A673 (cell line): ENCODE measurements at regions not wholly inside any gene's neighbourhood (a gene's known extent, or its start where the extent isn't known, plus 50 kb on each side); places are given as distances from the start of the nearest gene placed in this dataset.

Experiments used
- BruUV-seq: library from RNA; stranded (reverse); fragments of 400-500 nt; replicated peaks from 2 replicates; lab custom pipeline; 2021; lab: Mats Ljungman, UMichigan
- CTCF ChIA-PET: fragments of 300-600 bp; sonication (Branson Sonifier 250); formaldehyde crosslinking; loops from one replicate; lab custom pipeline; 2022; ENCODE audit warnings: antibody characterized with exemption; lab: Charles Lee
- POLR2A ChIA-PET: fragments of 300-600 bp; sonication (Branson Sonifier 250); formaldehyde crosslinking; loops from one replicate; lab custom pipeline; 2022; ENCODE audit warnings: antibody characterized with exemption; ENCODE audit not compliant: low non-redundant PET; lab: Charles Lee
- DNase-seq: peaks from one replicate; pipeline ENCODE4 v3.0.0-alpha.2; 2015; ENCODE audit warnings: low spot score
- H3K27ac ChIP-seq: fragments of 200-600 bp; sonication (generic); 2 replicates; pipeline ENCODE4 v1.5.1; 2016; ENCODE audit warnings: mixed run types, low read depth, mild to moderate bottlenecking, mixed read lengths, antibody characterized with exemption, low read length; ENCODE audit not compliant: poor library complexity, severe bottlenecking
- H3K27me3 ChIP-seq: fragments of 200-600 bp; sonication (generic); replicated peaks from 2 replicates; pipeline ENCODE4 v1.6.1; 2017; ENCODE audit warnings: mixed run types, low read depth, mild to moderate bottlenecking, mixed read lengths, antibody characterized with exemption, low read length; ENCODE audit not compliant: insufficient read depth, poor library complexity
- H3K36me3 ChIP-seq: fragments of 200-600 bp; sonication (generic); 2 replicates; pipeline ENCODE4 v1.6.1; 2016; ENCODE audit warnings: mixed run types, mild to moderate bottlenecking, mixed read lengths, antibody characterized with exemption, low read length; ENCODE audit not compliant: insufficient read depth, poor library complexity, severe bottlenecking
- H3K4me1 ChIP-seq: fragments of 200-600 bp; sonication (generic); 2 replicates; pipeline ENCODE4 v1.6.1; 2017; ENCODE audit warnings: mixed run types, mild to moderate bottlenecking, mixed read lengths, antibody characterized with exemption, low read length; ENCODE audit not compliant: insufficient read depth, poor library complexity, severe bottlenecking
- H3K4me3 ChIP-seq: fragments of 200-600 bp; sonication (generic); 2 replicates; pipeline ENCODE4 v1.5.1; 2016; ENCODE audit warnings: low read depth, mixed run types, mild to moderate bottlenecking, mixed read lengths, low read length; ENCODE audit not compliant: poor library complexity, severe bottlenecking
- H3K9me3 ChIP-seq: fragments of 200-600 bp; sonication (generic); 2 replicates; pipeline ENCODE4 v1.6.1; 2016; ENCODE audit warnings: mixed run types, low read depth, mild to moderate bottlenecking, mixed read lengths, antibody characterized with exemption, low read length; ENCODE audit not compliant: poor library complexity, severe bottlenecking
- EZH2 ChIP-seq: fragments of 200-600 bp; sonication (generic); IDR thresholded peaks from 2 replicates; pipeline ENCODE4 v1.6.1; 2017; ENCODE audit warnings: borderline replicate concordance, low read depth, mild to moderate bottlenecking, mixed read lengths, antibody characterized with exemption, low read length; ENCODE audit not compliant: poor library complexity, severe bottlenecking
- intact Hi-C: fragments of 100-400 bp; cut with micrococcal nuclease; formaldehyde crosslinking; loops from one replicate; pipeline ENCODE4 v1.10.0; 2022; ENCODE audit not compliant: unreplicated experiment
- TF ChIP-seq, protein P1 (sequence below): fragments of 300-800, 200-600 bp; sonication (generic); conservative IDR thresholded peaks from 2 replicates; pipeline ENCODE4 v1.5.1; 2017; ENCODE audit warnings: low read depth, mild to moderate bottlenecking, antibody characterized with exemption, low read length, moderate library complexity, mixed read lengths

- TF ChIP-seq, protein P1, sequence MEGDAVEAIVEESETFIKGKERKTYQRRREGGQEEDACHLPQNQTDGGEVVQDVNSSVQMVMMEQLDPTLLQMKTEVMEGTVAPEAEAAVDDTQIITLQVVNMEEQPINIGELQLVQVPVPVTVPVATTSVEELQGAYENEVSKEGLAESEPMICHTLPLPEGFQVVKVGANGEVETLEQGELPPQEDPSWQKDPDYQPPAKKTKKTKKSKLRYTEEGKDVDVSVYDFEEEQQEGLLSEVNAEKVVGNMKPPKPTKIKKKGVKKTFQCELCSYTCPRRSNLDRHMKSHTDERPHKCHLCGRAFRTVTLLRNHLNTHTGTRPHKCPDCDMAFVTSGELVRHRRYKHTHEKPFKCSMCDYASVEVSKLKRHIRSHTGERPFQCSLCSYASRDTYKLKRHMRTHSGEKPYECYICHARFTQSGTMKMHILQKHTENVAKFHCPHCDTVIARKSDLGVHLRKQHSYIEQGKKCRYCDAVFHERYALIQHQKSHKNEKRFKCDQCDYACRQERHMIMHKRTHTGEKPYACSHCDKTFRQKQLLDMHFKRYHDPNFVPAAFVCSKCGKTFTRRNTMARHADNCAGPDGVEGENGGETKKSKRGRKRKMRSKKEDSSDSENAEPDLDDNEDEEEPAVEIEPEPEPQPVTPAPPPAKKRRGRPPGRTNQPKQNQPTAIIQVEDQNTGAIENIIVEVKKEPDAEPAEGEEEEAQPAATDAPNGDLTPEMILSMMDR = no peak
- no peak for TF ChIP-seq EZH2
- ChIA-PET CTCF (no interaction called here), POLR2A (no interaction called here)
- H3K4me1 ChIP-seq = peaks cover 4% of the 10 kb centered on the region
- no peak overlapping the region for H3K4me3 ChIP-seq
- no peaks in the 10 kb centered on the region for H3K27me3 ChIP-seq
- H3K27ac ChIP-seq = no peak overlapping the region
- no peaks in the 10 kb centered on the region for H3K36me3 ChIP-seq
- intact Hi-C loops = no loop called here
- DNase-seq = no peak
- no TSS peak for BruUV-seq
- H3K9me3 ChIP-seq = no peaks in the 10 kb centered on the region
Observed at GRCh38 chrX:10828036-10828435, 207.7 kb upstream of the MID1 start.

- no peak overlapping the region for H3K27ac ChIP-seq
- H3K4me3 ChIP-seq = no peak overlapping the region
- H3K4me1 ChIP-seq = peaks cover 4% of the 10 kb centered on the region
- H3K27me3 ChIP-seq = no peaks in the 10 kb centered on the region
- no TSS peak for BruUV-seq
- intact Hi-C loops = no loop called here
- H3K9me3 ChIP-seq = no peaks in the 10 kb centered on the region
- CTCF ChIA-PET = no interaction called here
- POLR2A ChIA-PET = no interaction called here
- H3K36me3 ChIP-seq = no peaks in the 10 kb centered on the region
- TF ChIP-seq, protein P1 = no peak
- no peak for TF ChIP-seq EZH2
- no peak for DNase-seq
Observed at GRCh38 chrX:10828640-10829039, 208.3 kb upstream of the MID1 start.

GRCh38 chrX:10831716-10832502, 211.5 kb upstream of the MID1 start:
- ChIA-PET POLR2A (no interaction called here), CTCF (no interaction called here)
- no peaks in the 10 kb centered on the region for H3K9me3 ChIP-seq
- peaks cover 4% of the 10 kb centered on the region for H3K4me1 ChIP-seq
- no peak for DNase-seq
- no peak for TF ChIP-seq EZH2
- TF ChIP-seq, protein P1 = no peak
- intact Hi-C loops = no loop called here
- H3K27ac ChIP-seq = no peak overlapping the region
- no peak overlapping the region for H3K4me3 ChIP-seq
- H3K27me3 ChIP-seq = no peaks in the 10 kb centered on the region
- no peaks in the 10 kb centered on the region for H3K36me3 ChIP-seq
- no TSS peak for BruUV-seq
